ENCODE measurements at regions not wholly inside any gene's neighbourhood (a gene's known extent, or its start where the extent isn't known, plus 50 kb on each side); places are given as distances from the start of the nearest gene placed in this dataset.
"Not testable (repeated sequence)": the region's sequence is repeated elsewhere in the genome, so short reads cannot be mapped to it uniquely, and the experiment has no call there.

- not testable (repeated sequence) for TF ChIP-seq CTCF, EP300, POLR2AphosphoS5 (IDR thresholded peaks at IDR 0.05)
Observed at GRCh38 chr10:93127642-93128215, 54.0 kb downstream of the CYP26A1 start.

Data from suprapubic skin (tissue), 4 donors.